ENCODE measurements at regions not wholly inside any gene's neighbourhood (a gene's known extent, or its start where the extent isn't known, plus 50 kb on each side); places are given as distances from the start of the nearest gene placed in this dataset.

DNA sequence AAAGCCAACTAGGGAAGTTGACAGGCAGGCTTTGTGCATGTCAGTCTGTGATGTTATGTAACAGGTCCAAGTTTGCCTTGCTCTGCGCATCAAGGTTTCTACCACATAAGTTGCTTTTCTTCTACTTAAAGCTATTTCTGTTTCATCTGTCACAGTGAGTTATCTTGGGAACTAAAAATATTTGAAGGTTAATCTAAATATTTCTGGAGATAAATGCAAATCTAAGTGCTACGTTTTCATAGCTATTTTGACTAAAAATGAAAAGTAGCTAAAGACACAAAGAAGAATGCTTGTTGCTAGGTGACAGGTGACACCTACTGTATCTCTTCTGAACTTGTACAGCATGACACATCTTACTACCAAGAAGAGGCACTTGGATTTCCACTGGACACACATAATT lies 135.6 kb downstream of the KLF12 start:
- TF ChIP-seq, protein P1, sequence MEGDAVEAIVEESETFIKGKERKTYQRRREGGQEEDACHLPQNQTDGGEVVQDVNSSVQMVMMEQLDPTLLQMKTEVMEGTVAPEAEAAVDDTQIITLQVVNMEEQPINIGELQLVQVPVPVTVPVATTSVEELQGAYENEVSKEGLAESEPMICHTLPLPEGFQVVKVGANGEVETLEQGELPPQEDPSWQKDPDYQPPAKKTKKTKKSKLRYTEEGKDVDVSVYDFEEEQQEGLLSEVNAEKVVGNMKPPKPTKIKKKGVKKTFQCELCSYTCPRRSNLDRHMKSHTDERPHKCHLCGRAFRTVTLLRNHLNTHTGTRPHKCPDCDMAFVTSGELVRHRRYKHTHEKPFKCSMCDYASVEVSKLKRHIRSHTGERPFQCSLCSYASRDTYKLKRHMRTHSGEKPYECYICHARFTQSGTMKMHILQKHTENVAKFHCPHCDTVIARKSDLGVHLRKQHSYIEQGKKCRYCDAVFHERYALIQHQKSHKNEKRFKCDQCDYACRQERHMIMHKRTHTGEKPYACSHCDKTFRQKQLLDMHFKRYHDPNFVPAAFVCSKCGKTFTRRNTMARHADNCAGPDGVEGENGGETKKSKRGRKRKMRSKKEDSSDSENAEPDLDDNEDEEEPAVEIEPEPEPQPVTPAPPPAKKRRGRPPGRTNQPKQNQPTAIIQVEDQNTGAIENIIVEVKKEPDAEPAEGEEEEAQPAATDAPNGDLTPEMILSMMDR (IDR thresholded peaks at IDR 0.05), result no peak
- TF ChIP-seq POLR2AphosphoS5 (IDR thresholded peaks at IDR 0.05; ENCODE audit: low read depth, low read length) (no peak), SIN3A (IDR thresholded peaks at IDR 0.05; ENCODE audit: borderline replicate concordance, insufficient read depth, low read depth, low read length) (no peak)
- TF ChIP-seq, protein P2, sequence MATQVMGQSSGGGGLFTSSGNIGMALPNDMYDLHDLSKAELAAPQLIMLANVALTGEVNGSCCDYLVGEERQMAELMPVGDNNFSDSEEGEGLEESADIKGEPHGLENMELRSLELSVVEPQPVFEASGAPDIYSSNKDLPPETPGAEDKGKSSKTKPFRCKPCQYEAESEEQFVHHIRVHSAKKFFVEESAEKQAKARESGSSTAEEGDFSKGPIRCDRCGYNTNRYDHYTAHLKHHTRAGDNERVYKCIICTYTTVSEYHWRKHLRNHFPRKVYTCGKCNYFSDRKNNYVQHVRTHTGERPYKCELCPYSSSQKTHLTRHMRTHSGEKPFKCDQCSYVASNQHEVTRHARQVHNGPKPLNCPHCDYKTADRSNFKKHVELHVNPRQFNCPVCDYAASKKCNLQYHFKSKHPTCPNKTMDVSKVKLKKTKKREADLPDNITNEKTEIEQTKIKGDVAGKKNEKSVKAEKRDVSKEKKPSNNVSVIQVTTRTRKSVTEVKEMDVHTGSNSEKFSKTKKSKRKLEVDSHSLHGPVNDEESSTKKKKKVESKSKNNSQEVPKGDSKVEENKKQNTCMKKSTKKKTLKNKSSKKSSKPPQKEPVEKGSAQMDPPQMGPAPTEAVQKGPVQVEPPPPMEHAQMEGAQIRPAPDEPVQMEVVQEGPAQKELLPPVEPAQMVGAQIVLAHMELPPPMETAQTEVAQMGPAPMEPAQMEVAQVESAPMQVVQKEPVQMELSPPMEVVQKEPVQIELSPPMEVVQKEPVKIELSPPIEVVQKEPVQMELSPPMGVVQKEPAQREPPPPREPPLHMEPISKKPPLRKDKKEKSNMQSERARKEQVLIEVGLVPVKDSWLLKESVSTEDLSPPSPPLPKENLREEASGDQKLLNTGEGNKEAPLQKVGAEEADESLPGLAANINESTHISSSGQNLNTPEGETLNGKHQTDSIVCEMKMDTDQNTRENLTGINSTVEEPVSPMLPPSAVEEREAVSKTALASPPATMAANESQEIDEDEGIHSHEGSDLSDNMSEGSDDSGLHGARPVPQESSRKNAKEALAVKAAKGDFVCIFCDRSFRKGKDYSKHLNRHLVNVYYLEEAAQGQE (IDR thresholded peaks at IDR 0.05; ENCODE audit: insufficient read depth in 1 of 2, low read depth in 2 of 2, low read length in 1 of 2), result no peak
